HEK293 (cell line): ENCODE measurements at regions not wholly inside any gene's neighbourhood (a gene's known extent, or its start where the extent isn't known, plus 50 kb on each side); places are given as distances from the start of the nearest gene placed in this dataset.

Source experiments
- CTCF ChIA-PET: fragments of 350-600 bp; formaldehyde crosslinking; extraction: SDS; loops from one replicate; lab custom pipeline; 2021; ENCODE audit warnings: antibody characterized with exemption; lab: Yijun Ruan, JAX
- POLR2A ChIA-PET: fragments of 300-600 bp; formaldehyde crosslinking; extraction: SDS; loops from one replicate; lab custom pipeline; 2020; ENCODE audit warnings: antibody characterized with exemption, inconsistent platforms; lab: Yijun Ruan, JAX
- H3K27ac ChIP-seq: fragments of 200-500 bp; sonication (Bioruptor generic); 2 replicates; pipeline ENCODE4 v1.5.1; 2014; ENCODE audit warnings: low read depth, low read length, control low read depth, inconsistent platforms; ENCODE audit errors: extremely low read depth
- H3K36me3 ChIP-seq, 2 experiments: fragments of 200-500 bp in 1 of 2; sonication (Bioruptor generic) in 1 of 2; 1 replicate in 1 of 2; 2 replicates in 1 of 2; pipeline ENCODE4 v1.5.1; 2014 to 2017; ENCODE audit warnings: inconsistent platforms in 2 of 2, low read length in 2 of 2; ENCODE audit not compliant: control insufficient read depth in 2 of 2, insufficient read depth in 1 of 2
- H3K4me1 ChIP-seq: fragments of 200-500 bp; sonication (Bioruptor generic); 2 replicates; pipeline ENCODE4 v1.5.1; 2014; ENCODE audit warnings: mild to moderate bottlenecking, low read length, inconsistent platforms; ENCODE audit not compliant: control insufficient read depth, insufficient read depth
- H3K4me3 ChIP-seq: 2 replicates; pipeline ENCODE4 v1.5.1; 2011; ENCODE audit warnings: low read depth, mild to moderate bottlenecking, control low read depth, low read length, moderate library complexity
- H3K9me3 ChIP-seq: fragments of 200-500 bp; sonication (Bioruptor generic); 2 replicates; pipeline ENCODE4 v1.5.1; 2014; ENCODE audit warnings: low read depth, low read length, inconsistent platforms; ENCODE audit not compliant: control insufficient read depth, insufficient read depth
- GLI2 ChIP-seq: fragments of 450-650 bp; formaldehyde crosslinking; IDR thresholded peaks from 2 replicates; pipeline ENCODE4; 2017; ENCODE audit warnings: missing biosample characterization, missing genetic modification characterization, low read depth, borderline replicate concordance
- GLI4 ChIP-seq: fragments of 450-650 bp; formaldehyde crosslinking; IDR thresholded peaks from 2 replicates; pipeline ENCODE4 v1.5.1; 2016; ENCODE audit warnings: missing biosample characterization, missing genetic modification characterization
- KLF10 ChIP-seq: fragments of 450-650 bp; IDR thresholded peaks from 2 replicates; pipeline ENCODE4 v1.5.1; 2018; ENCODE audit warnings: missing biosample characterization, mild to moderate bottlenecking, missing genetic modification characterization
- SCRT2 ChIP-seq: fragments of 450-650 bp; formaldehyde crosslinking; IDR thresholded peaks from 2 replicates; pipeline ENCODE4 v1.5.1; 2016; ENCODE audit warnings: missing biosample characterization, missing genetic modification characterization
- SP7 ChIP-seq: fragments of 450-650 bp; formaldehyde crosslinking; IDR thresholded peaks from 2 replicates; pipeline ENCODE4 v1.5.1; 2016; ENCODE audit warnings: missing biosample characterization, missing genetic modification characterization
- YY2 ChIP-seq: fragments of 450-650 bp; formaldehyde crosslinking; IDR thresholded peaks from 2 replicates; pipeline ENCODE4 v1.5.1; 2016; ENCODE audit warnings: missing biosample characterization, missing genetic modification characterization
- ZBTB7A ChIP-seq: fragments of 450-650 bp; formaldehyde crosslinking; IDR thresholded peaks from 2 replicates; pipeline ENCODE4 v1.5.1; 2016; ENCODE audit warnings: low read depth, missing biosample characterization, missing genetic modification characterization
- ZFP3 ChIP-seq: fragments of 450-650 bp; formaldehyde crosslinking; IDR thresholded peaks from 2 replicates; pipeline ENCODE4 v1.5.1; 2016; ENCODE audit warnings: low read depth, missing biosample characterization, missing genetic modification characterization
- ZIC2 ChIP-seq: fragments of 450-650 bp; formaldehyde crosslinking; IDR thresholded peaks from 2 replicates; pipeline ENCODE4 v1.5.1; 2016; ENCODE audit warnings: missing biosample characterization, missing genetic modification characterization
- ZNF112 ChIP-seq: fragments of 450-650 bp; formaldehyde crosslinking; IDR thresholded peaks from 2 replicates; pipeline ENCODE4 v1.5.0; 2017; ENCODE audit warnings: missing biosample characterization, missing genetic modification characterization
- ZNF140 ChIP-seq: fragments of 450-650 bp; formaldehyde crosslinking; IDR thresholded peaks from 2 replicates; pipeline ENCODE4 v1.5.1; 2016; ENCODE audit warnings: missing biosample characterization, missing genetic modification characterization
- ZNF169 ChIP-seq: fragments of 450-650 bp; formaldehyde crosslinking; IDR thresholded peaks from 2 replicates; pipeline ENCODE4 v1.5.1; 2016; ENCODE audit warnings: missing biosample characterization, missing genetic modification characterization
- ZNF302 ChIP-seq: fragments of 450-650 bp; formaldehyde crosslinking; IDR thresholded peaks from 2 replicates; pipeline ENCODE4 v1.5.1; 2016; ENCODE audit warnings: missing biosample characterization, missing genetic modification characterization, low read depth
- ZNF366 ChIP-seq: fragments of 450-650 bp; formaldehyde crosslinking; conservative IDR thresholded peaks from 2 replicates; pipeline ENCODE4 v1.5.1; 2016; ENCODE audit warnings: missing biosample characterization, missing genetic modification characterization
- ZNF549 ChIP-seq: fragments of 450-650 bp; IDR thresholded peaks from 2 replicates; pipeline ENCODE4 v1.5.1; 2018; ENCODE audit warnings: missing biosample characterization, missing genetic modification characterization, mild to moderate bottlenecking, inconsistent platforms, moderate library complexity
- ZNF558 ChIP-seq: fragments of 450-650 bp; formaldehyde crosslinking; IDR thresholded peaks from 2 replicates; pipeline ENCODE4 v1.5.1; 2016; ENCODE audit warnings: missing biosample characterization, missing genetic modification characterization
- ZNF623 ChIP-seq: fragments of 450-650 bp; formaldehyde crosslinking; IDR thresholded peaks from 2 replicates; pipeline ENCODE4 v1.5.1; 2016; ENCODE audit warnings: missing biosample characterization, missing genetic modification characterization
- ZNF792 ChIP-seq: fragments of 450-650 bp; formaldehyde crosslinking; IDR thresholded peaks from 2 replicates; pipeline ENCODE4 v1.5.1; 2016; ENCODE audit warnings: missing biosample characterization, missing genetic modification characterization
- TF ChIP-seq, protein P1 (sequence below): fragments of 450-650 bp; formaldehyde crosslinking; IDR thresholded peaks from 2 replicates; pipeline ENCODE4 v1.5.1; 2016; ENCODE audit warnings: missing biosample characterization, missing genetic modification characterization
- TF ChIP-seq, protein P2 (sequence below): fragments of 450-650 bp; formaldehyde crosslinking; IDR thresholded peaks from 2 replicates; pipeline ENCODE4 v1.5.1; 2016; ENCODE audit warnings: missing biosample characterization, missing genetic modification characterization, low read depth
- TF ChIP-seq, protein P3 (sequence below): fragments of 450-650 bp; formaldehyde crosslinking; IDR thresholded peaks from 2 replicates; pipeline ENCODE4 v1.5.1; 2017; ENCODE audit warnings: missing biosample characterization, mild to moderate bottlenecking, missing genetic modification characterization, moderate library complexity
- TF ChIP-seq, protein P4 (sequence below): fragments of 450-650 bp; formaldehyde crosslinking; IDR thresholded peaks from 2 replicates; pipeline ENCODE4 v1.5.1; 2016; ENCODE audit warnings: missing biosample characterization, missing genetic modification characterization
- TF ChIP-seq, protein P5 (sequence below): IDR thresholded peaks from 2 replicates; pipeline ENCODE4 v1.6.1; 2011; ENCODE audit warnings: mild to moderate bottlenecking, low read depth, low read length, borderline replicate concordance

DNA sequence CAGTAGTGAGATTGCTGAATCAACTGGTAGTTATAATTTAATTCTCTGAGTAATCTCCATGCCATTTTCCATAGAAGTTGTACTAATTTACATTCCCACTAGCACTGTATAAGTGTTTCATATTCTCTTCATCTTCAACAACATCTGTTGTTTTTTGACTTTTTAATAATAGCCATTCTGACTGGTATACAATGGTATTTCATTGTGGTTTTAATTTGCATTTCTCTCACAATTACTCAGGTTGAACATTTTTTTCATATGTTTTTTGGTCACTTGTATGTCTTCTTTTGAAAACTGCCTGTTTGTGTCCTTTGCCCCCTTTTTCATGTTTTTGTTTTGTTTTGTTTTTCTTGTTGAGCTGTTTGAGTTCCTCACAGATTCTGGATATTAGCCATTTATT, 880.2 kb downstream of the RAPGEF2 start (continued):
- TF ChIP-seq, protein P1, sequence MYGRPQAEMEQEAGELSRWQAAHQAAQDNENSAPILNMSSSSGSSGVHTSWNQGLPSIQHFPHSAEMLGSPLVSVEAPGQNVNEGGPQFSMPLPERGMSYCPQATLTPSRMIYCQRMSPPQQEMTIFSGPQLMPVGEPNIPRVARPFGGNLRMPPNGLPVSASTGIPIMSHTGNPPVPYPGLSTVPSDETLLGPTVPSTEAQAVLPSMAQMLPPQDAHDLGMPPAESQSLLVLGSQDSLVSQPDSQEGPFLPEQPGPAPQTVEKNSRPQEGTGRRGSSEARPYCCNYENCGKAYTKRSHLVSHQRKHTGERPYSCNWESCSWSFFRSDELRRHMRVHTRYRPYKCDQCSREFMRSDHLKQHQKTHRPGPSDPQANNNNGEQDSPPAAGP (tag by site-specific recombination), result no peak
- TF ChIP-seq ZNF140 (tag by site-specific recombination), result no peak
- TF ChIP-seq, all 188 proteins: peak for 0

DNA sequence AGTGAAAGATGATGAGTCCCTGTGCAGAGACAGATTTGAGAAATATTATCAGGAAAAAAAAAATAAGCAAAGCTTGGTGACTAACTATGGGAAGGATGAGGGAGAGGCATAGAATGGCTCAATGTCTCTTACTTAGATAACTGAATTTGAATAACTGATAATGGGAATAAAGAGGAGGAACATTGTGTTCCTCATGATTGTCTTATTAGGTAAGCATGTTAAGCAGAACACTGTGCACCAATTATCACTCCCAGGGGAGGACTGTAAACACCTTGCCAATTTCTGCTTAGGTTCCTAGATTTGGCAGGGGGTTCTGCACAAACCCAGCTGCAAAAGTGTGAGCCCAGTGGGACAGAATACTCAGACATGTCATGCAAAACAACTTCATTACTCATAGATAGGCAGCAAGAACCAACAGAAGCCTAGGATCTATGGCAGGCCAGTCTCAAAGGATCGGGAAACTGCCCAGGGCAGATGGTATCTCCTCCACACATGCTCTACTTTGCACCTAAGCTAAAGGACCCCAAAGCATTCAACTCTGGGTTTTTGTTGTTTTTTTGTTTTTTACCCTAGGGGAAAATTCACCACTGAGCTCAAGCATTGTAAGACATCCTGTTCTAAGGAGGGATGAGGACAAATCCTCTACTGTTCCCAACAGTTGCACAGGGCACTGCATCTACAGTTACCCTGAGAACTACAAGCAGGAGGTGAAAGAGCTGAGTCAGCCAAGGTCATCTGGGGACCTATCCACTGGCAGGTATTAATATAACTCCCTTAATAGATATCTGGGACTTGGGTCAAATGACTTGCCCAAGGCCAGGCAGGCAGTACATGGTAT, 907.0 kb downstream of the RAPGEF2 start:
- H3K4me3 ChIP-seq, result no peak overlapping the region
- H3K27ac ChIP-seq, result no peak overlapping the region
- no peaks in the 10 kb centered on the region for H3K9me3 ChIP-seq
- CTCF ChIA-PET, result no interaction called here
- POLR2A ChIA-PET, result no interaction called here
- H3K36me3 ChIP-seq, result no peaks in the 10 kb centered on the region
- TF ChIP-seq ZNF302 (tag by site-specific recombination) (no peak), ZNF792 (tag by site-specific recombination) (no peak)
- no peaks in the 10 kb centered on the region for H3K4me1 ChIP-seq

DNA sequence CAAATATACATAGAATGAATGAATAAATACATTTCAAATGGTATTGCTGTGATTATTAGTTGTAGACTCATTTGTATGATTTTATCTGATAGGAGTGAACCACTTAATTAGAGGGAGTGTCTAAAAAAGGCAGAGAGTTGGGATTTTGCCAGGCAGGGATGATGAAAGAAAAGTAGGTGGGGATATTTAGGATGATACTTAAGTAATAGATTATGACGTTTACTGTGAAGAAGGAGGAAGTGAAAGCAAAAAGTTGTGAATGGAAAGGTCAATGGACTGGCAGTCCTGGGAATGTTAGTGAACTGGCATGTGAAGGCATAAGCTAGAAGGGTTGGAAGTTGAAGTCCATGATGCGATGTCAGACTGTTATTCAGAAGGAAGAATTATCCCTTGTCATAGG, 917.1 kb downstream of the RAPGEF2 start:
- ChIA-PET POLR2A (no interaction called here), CTCF (interaction anchor here (0.6 kb wide), 1 partner anchor 874 kb away, joined by 3 read pairs; no protein-coding TSS in a partner anchor)
- no peaks in the 10 kb centered on the region for H3K4me1 ChIP-seq
- no peaks in the 10 kb centered on the region for H3K36me3 ChIP-seq
- no peak overlapping the region for H3K27ac ChIP-seq
- no peaks in the 10 kb centered on the region for H3K9me3 ChIP-seq
- TF ChIP-seq ZNF623 (tag by site-specific recombination) (no peak), YY2 (tag by site-specific recombination) (no peak), ZNF169 (tag by site-specific recombination) (no peak), ZNF366 (tag by site-specific recombination) (no peak), ZNF558 (tag by site-specific recombination) (no peak), SP7 (tag by site-specific recombination) (no peak)
- TF ChIP-seq, protein P2, sequence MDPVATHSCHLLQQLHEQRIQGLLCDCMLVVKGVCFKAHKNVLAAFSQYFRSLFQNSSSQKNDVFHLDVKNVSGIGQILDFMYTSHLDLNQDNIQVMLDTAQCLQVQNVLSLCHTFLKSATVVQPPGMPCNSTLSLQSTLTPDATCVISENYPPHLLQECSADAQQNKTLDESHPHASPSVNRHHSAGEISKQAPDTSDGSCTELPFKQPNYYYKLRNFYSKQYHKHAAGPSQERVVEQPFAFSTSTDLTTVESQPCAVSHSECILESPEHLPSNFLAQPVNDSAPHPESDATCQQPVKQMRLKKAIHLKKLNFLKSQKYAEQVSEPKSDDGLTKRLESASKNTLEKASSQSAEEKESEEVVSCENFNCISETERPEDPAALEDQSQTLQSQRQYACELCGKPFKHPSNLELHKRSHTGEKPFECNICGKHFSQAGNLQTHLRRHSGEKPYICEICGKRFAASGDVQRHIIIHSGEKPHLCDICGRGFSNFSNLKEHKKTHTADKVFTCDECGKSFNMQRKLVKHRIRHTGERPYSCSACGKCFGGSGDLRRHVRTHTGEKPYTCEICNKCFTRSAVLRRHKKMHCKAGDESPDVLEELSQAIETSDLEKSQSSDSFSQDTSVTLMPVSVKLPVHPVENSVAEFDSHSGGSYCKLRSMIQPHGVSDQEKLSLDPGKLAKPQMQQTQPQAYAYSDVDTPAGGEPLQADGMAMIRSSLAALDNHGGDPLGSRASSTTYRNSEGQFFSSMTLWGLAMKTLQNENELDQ (tag by site-specific recombination), result no peak
- no peak overlapping the region for H3K4me3 ChIP-seq

DNA sequence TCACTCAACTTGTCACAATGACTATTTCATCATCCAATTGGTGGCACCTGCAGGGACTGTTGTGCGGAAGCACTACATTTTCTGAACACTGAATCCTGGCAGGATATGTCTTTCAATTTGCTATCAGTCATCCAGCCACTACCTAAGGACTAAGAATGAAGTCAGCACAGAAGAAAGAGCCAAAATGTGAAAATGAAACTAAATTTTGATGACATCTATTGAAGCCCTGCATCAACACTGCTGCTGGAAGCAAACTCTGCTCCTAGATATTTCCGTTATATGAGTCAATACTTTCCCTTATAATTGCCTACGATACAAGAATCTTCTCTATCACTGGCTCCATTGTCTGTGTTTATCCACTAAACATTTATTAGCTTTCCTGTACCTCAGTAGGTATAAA, 917.9 kb downstream of the RAPGEF2 start:
- no peaks in the 10 kb centered on the region for H3K9me3 ChIP-seq
- POLR2A ChIA-PET, result no interaction called here
- no peaks in the 10 kb centered on the region for H3K4me1 ChIP-seq
- H3K27ac ChIP-seq, result no peak overlapping the region
- no peaks in the 10 kb centered on the region for H3K36me3 ChIP-seq
- no peak overlapping the region for H3K4me3 ChIP-seq
- CTCF ChIA-PET, result no interaction called here
- TF ChIP-seq ZBTB7A (no peak), ZNF140 (tag by site-specific recombination) (no peak), SCRT2 (tag by site-specific recombination) (no peak), ZIC2 (tag by site-specific recombination) (no peak), ZNF549 (tag by site-specific recombination) (no peak), ZFP3 (no peak), KLF10 (no peak), ZNF112 (tag by site-specific recombination) (no peak), GLI4 (no peak), GLI2 (tag by site-specific recombination) (no peak)
- TF ChIP-seq, protein P3, sequence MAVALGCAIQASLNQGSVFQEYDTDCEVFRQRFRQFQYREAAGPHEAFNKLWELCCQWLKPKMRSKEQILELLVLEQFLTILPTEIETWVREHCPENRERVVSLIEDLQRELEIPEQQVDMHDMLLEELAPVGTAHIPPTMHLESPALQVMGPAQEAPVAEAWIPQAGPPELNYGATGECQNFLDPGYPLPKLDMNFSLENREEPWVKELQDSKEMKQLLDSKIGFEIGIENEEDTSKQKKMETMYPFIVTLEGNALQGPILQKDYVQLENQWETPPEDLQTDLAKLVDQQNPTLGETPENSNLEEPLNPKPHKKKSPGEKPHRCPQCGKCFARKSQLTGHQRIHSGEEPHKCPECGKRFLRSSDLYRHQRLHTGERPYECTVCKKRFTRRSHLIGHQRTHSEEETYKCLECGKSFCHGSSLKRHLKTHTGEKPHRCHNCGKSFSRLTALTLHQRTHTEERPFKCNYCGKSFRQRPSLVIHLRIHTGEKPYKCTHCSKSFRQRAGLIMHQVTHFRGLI (tag by site-specific recombination), result no peak
- TF ChIP-seq, protein P4, sequence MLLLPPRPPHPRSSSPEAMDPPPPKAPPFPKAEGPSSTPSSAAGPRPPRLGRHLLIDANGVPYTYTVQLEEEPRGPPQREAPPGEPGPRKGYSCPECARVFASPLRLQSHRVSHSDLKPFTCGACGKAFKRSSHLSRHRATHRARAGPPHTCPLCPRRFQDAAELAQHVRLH (tag by site-specific recombination), result no peak
- TF ChIP-seq, protein P5, sequence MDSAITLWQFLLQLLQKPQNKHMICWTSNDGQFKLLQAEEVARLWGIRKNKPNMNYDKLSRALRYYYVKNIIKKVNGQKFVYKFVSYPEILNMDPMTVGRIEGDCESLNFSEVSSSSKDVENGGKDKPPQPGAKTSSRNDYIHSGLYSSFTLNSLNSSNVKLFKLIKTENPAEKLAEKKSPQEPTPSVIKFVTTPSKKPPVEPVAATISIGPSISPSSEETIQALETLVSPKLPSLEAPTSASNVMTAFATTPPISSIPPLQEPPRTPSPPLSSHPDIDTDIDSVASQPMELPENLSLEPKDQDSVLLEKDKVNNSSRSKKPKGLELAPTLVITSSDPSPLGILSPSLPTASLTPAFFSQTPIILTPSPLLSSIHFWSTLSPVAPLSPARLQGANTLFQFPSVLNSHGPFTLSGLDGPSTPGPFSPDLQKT, result no peak
